Fibroblast of lung (primary cell): ENCODE measurements at regions not wholly inside any gene's neighbourhood (a gene's known extent, or its start where the extent isn't known, plus 50 kb on each side); places are given as distances from the start of the nearest gene placed in this dataset.

Experiments used
- EZH2 ChIP-seq: IDR thresholded peaks from 2 replicates; pipeline ENCODE4 v1.5.1; 2012; ENCODE audit warnings: low read length, control low read depth, mild to moderate bottlenecking; ENCODE audit errors: missing control alignments
- TF ChIP-seq, protein P1 (sequence below), 2 donors: IDR thresholded peaks in 1 of 2; conservative IDR thresholded peaks in 1 of 2; 1 replicate in 1 of 2; 2 replicates in 1 of 2; pipeline ENCODE4 v1.5.1; 2011 to 2012; ENCODE audit warnings: low read length in 2 of 2, control low read depth in 1 of 2, inconsistent platforms in 1 of 2, low read depth in 1 of 2, mild to moderate bottlenecking in 1 of 2

- TF ChIP-seq, protein P1, sequence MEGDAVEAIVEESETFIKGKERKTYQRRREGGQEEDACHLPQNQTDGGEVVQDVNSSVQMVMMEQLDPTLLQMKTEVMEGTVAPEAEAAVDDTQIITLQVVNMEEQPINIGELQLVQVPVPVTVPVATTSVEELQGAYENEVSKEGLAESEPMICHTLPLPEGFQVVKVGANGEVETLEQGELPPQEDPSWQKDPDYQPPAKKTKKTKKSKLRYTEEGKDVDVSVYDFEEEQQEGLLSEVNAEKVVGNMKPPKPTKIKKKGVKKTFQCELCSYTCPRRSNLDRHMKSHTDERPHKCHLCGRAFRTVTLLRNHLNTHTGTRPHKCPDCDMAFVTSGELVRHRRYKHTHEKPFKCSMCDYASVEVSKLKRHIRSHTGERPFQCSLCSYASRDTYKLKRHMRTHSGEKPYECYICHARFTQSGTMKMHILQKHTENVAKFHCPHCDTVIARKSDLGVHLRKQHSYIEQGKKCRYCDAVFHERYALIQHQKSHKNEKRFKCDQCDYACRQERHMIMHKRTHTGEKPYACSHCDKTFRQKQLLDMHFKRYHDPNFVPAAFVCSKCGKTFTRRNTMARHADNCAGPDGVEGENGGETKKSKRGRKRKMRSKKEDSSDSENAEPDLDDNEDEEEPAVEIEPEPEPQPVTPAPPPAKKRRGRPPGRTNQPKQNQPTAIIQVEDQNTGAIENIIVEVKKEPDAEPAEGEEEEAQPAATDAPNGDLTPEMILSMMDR (conservative IDR thresholded peaks at IDR 0.05 in 1 of 2, IDR thresholded peaks at IDR 0.05 in 1 of 2; ENCODE audit: low read depth in 1 of 2, low read length in 2 of 2) = no peak
- TF ChIP-seq EZH2 = no peak
Observed at GRCh38 chr13:88643233-88643632, 972.1 kb downstream of the SLITRK5 start.
